ENCODE measurements at regions not wholly inside any gene's neighbourhood (a gene's known extent, or its start where the extent isn't known, plus 50 kb on each side); places are given as distances from the start of the nearest gene placed in this dataset.

GRCh38 chr13:22375151-22375550 lies 704.3 kb downstream of the FGF9 start:
- no peak overlapping the region for H3K4me3 ChIP-seq (ENCODE audit: extremely low read depth in 1 of 4, insufficient read depth in 2 of 4, low read depth in 3 of 4, low read length in 4 of 4)
- H2BK15ac ChIP-seq (ENCODE audit: low read length) = no peak overlapping the region
- H3K36me3 ChIP-seq (ENCODE audit: control insufficient read depth in 2 of 4, insufficient read depth in 4 of 4, low read length in 3 of 4) = peaks cover 0 to 12% (median 0%) of the 10 kb centered on the region in 4 experiments; a peak in 3 of 8 replicates
- H3K56ac ChIP-seq (replicated peaks; ENCODE audit: insufficient read length, low read depth, low read length) = no peak overlapping the region
- CTCF ChIA-PET (ENCODE audit: partially characterized antibody) = interaction anchor here (1.3 kb wide), 1 partner anchor 13 kb away, joined by 3 read pairs; no protein-coding TSS in a partner anchor
- H2AFZ ChIP-seq (ENCODE audit: low read length) = no peak overlapping the region
- no peak overlapping the region for H3K23ac ChIP-seq (ENCODE audit: insufficient read length)
- H2BK5ac ChIP-seq (ENCODE audit: low read depth, low read length) = no peak overlapping the region
- H3K79me1 ChIP-seq (ENCODE audit: low read depth, low read length) = no peaks in the 10 kb centered on the region
- no peak overlapping the region for H3K14ac ChIP-seq (ENCODE audit: insufficient read length)
- H3K27me3 ChIP-seq (replicated peaks in 1 of 4; ENCODE audit: control insufficient read depth in 3 of 4, extremely low read depth in 1 of 4, insufficient read depth in 3 of 4, low read length in 3 of 4) = no peaks in the 10 kb centered on the region
- H4K8ac ChIP-seq (ENCODE audit: extremely low read depth, insufficient read depth, low read length) = no peak overlapping the region
- H3K79me2 ChIP-seq (ENCODE audit: control insufficient read depth in 1 of 2, insufficient read depth in 2 of 2, low read length in 2 of 2) = no peaks in the 10 kb centered on the region
- no peak overlapping the region for H2AK5ac ChIP-seq (ENCODE audit: low read depth, low read length)
- H3K4ac ChIP-seq (replicated peaks; ENCODE audit: insufficient read length, low read depth, low read length) = no peak overlapping the region
- no peak overlapping the region for H4K91ac ChIP-seq (replicated peaks; ENCODE audit: insufficient read length, low read length)
- H3K4me1 ChIP-seq (replicated peaks in 1 of 4; ENCODE audit: control insufficient read depth in 3 of 4, insufficient read depth in 4 of 4, low read length in 3 of 4) = peaks cover 0 to 2% (median 0%) of the 10 kb centered on the region in 4 experiments; a peak in 1 of 7 replicates
- H2BK20ac ChIP-seq (ENCODE audit: low read length) = no peak overlapping the region
- POLR2A ChIA-PET (ENCODE audit: partially characterized antibody) = no interaction called here
- H3K4me2 ChIP-seq (ENCODE audit: insufficient read depth in 1 of 2, low read depth in 2 of 2, low read length in 2 of 2) = no peak overlapping the region
- H3K23me2 ChIP-seq (ENCODE audit: low read depth, low read length) = no peaks in the 10 kb centered on the region
- no peak for DNase-seq (ENCODE audit: low read depth in 1 of 2, low spot score in 2 of 2)
- 87% methylated on average over 2 of the region's 2 CpGs; no CpG with 5 or more reads in 1 of the 2 experiments for WGBS, 2 experiments (ENCODE audit: extremely low coverage in 1 of 2, insufficient coverage in 1 of 2, insufficient read length in 1 of 2, insufficient replicate concordance in 2 of 2, low coverage in 1 of 2, low lambda C conversion rate in 2 of 2, missing lambda C conversion rate in 1 of 2)
- H4K20me1 ChIP-seq (replicated peaks in 1 of 2; ENCODE audit: control insufficient read depth in 1 of 2, insufficient read depth in 2 of 2, low read length in 2 of 2) = no peaks in the 10 kb centered on the region
- no peak overlapping the region for H3K27ac ChIP-seq (ENCODE audit: low read depth, low read length)
- no peak overlapping the region for H2BK120ac ChIP-seq (replicated peaks; ENCODE audit: low read depth, low read length)
- FAIRE-seq = no peak
- H4K5ac ChIP-seq (ENCODE audit: insufficient read length, low read depth, low read length) = no peak overlapping the region
- H3K9me3 ChIP-seq (ENCODE audit: insufficient read depth in 2 of 2, low read depth in 1 of 2, low read length in 1 of 2) = peaks cover 24 to 26% of the 10 kb centered on the region in 2 experiments
- H2BK12ac ChIP-seq (ENCODE audit: low read depth, low read length) = no peak overlapping the region
- no peak overlapping the region for H3K9ac ChIP-seq (replicated peaks in 1 of 4; ENCODE audit: extremely low read depth in 1 of 4, low read depth in 3 of 4, low read length in 3 of 4)
- no peak overlapping the region for H3K18ac ChIP-seq (ENCODE audit: extremely low read depth, low read length)
- TF ChIP-seq RBBP5 (IDR thresholded peaks at IDR 0.05; ENCODE audit: borderline replicate concordance, low read depth, low read length) (no peak), ZNF274 (IDR thresholded peaks at IDR 0.05; ENCODE audit: borderline replicate concordance, extremely low read depth, low read length) (no peak), BRCA1 (IDR thresholded peaks at IDR 0.05; ENCODE audit: low read depth, low read length) (no peak), NANOG (IDR thresholded peaks at IDR 0.05; ENCODE audit: insufficient read depth, low read depth, low read length, poor library complexity, severe bottlenecking) (no peak), TCF12 (IDR thresholded peaks at IDR 0.05; ENCODE audit: low read depth, low read length) (no peak), CEBPB (IDR thresholded peaks at IDR 0.05; ENCODE audit: low read depth, low read length) (no peak)
